CD14-positive monocyte (primary cell): ENCODE measurements at regions not wholly inside any gene's neighbourhood (a gene's known extent, or its start where the extent isn't known, plus 50 kb on each side); places are given as distances from the start of the nearest gene placed in this dataset.

Experiments used
- DNase-seq, 3 donors: peaks; one replicate each; pipeline ENCODE4 v3.0.0-alpha.2; 2011 to 2022
- H2AFZ ChIP-seq: 2 replicates; pipeline ENCODE4 v1.6.0; 2012; ENCODE audit warnings: mild to moderate bottlenecking, low read depth, low read length, inconsistent platforms; ENCODE audit not compliant: insufficient read depth, poor library complexity, severe bottlenecking
- H3K27ac ChIP-seq, 2 donors: 1 replicate in 1 of 2; 2 replicates in 1 of 2; pipeline ENCODE4 v1.5.1; 2012 to 2013; ENCODE audit warnings: low read length in 2 of 2, control low read depth in 1 of 2, inconsistent platforms in 1 of 2, low read depth in 1 of 2, mild to moderate bottlenecking in 1 of 2
- H3K27me3 ChIP-seq, 2 donors: one replicate each; pipeline versions ENCODE4 v1.6.0 to v1.6.1; 2011 to 2013; ENCODE audit warnings: low read length in 2 of 2; ENCODE audit not compliant: control insufficient read depth in 2 of 2, insufficient read depth in 2 of 2
- H3K36me3 ChIP-seq, 2 donors: replicated peaks in 1 of 2; 1 replicate in 1 of 2; 2 replicates in 1 of 2; pipeline versions ENCODE4 v1.5.1 to v1.6.1; 2012 to 2013; ENCODE audit warnings: low read length in 2 of 2, control low read depth in 1 of 2, inconsistent platforms in 1 of 2, mild to moderate bottlenecking in 1 of 2; ENCODE audit not compliant: insufficient read depth in 2 of 2, control insufficient read depth in 1 of 2
- H3K4me1 ChIP-seq, 2 donors: 1 replicate in 1 of 2; 2 replicates in 1 of 2; pipeline versions ENCODE4 v1.5.1 to v1.6.1; 2012 to 2013; ENCODE audit warnings: low read length in 2 of 2, control low read depth in 1 of 2, inconsistent platforms in 1 of 2, mild to moderate bottlenecking in 1 of 2, moderate library complexity in 1 of 2; ENCODE audit not compliant: insufficient read depth in 2 of 2, control insufficient read depth in 1 of 2
- H3K4me2 ChIP-seq: replicated peaks from 2 replicates; pipeline ENCODE3; 2012; ENCODE audit warnings: low read length, moderate library complexity, mild to moderate bottlenecking; ENCODE audit not compliant: poor library complexity, severe bottlenecking; ENCODE audit errors: extremely low read depth
- H3K4me3 ChIP-seq, 3 experiments: fragments of 200-600 bp in 1 of 3; sonication (generic) in 1 of 3; replicated peaks in 1 of 3; 1 replicate in 2 of 3; 2 replicates in 1 of 3; pipeline ENCODE4 v1.5.1; 2011 to 2013; ENCODE audit warnings: low read length in 3 of 3, mild to moderate bottlenecking in 3 of 3, control low read depth in 2 of 3, low read depth in 2 of 3, inconsistent platforms in 1 of 3, moderate library complexity in 1 of 3
- H3K79me2 ChIP-seq: 2 replicates; pipeline ENCODE4 v1.6.0; 2012; ENCODE audit warnings: mild to moderate bottlenecking, control low read depth, inconsistent platforms, low read length, moderate library complexity; ENCODE audit not compliant: insufficient read depth
- H3K9ac ChIP-seq: 2 replicates; pipeline ENCODE4 v1.6.0; 2017; ENCODE audit warnings: low read length, mild to moderate bottlenecking; ENCODE audit not compliant: insufficient read depth, poor library complexity, severe bottlenecking
- H3K9me3 ChIP-seq, 2 donors: replicated peaks in 1 of 2; 1 replicate in 1 of 2; 2 replicates in 1 of 2; pipeline versions ENCODE4 v1.5.1 to v1.6.1; 2012 to 2013; ENCODE audit warnings: low read length in 2 of 2, control low read depth in 1 of 2; ENCODE audit not compliant: control insufficient read depth in 1 of 2, insufficient read depth in 1 of 2
- H4K20me1 ChIP-seq: 2 replicates; pipeline ENCODE4 v1.6.0; 2012; ENCODE audit warnings: mild to moderate bottlenecking, low read length, control low read depth, moderate library complexity; ENCODE audit not compliant: insufficient read depth
- H3K27ac Mint-ChIP-seq, 7 donors: one replicate each; pipeline ENCODE4 v1.8.0; 2020; ENCODE audit warnings: mild to moderate bottlenecking in 7 of 7, mixed read lengths in 7 of 7, moderate library complexity in 6 of 7, inconsistent platforms in 2 of 7
- H3K27me3 Mint-ChIP-seq, 3 donors: one replicate each; pipeline ENCODE4 v1.8.0; 2021 to 2022; ENCODE audit warnings: low read depth in 3 of 3, mild to moderate bottlenecking in 3 of 3, mixed read lengths in 3 of 3, moderate library complexity in 3 of 3, inconsistent platforms in 1 of 3
- H3K36me3 Mint-ChIP-seq, 2 donors: one replicate each; pipeline ENCODE4 v1.8.0; 2020; ENCODE audit warnings: mixed read lengths in 2 of 2, inconsistent platforms in 1 of 2, mild to moderate bottlenecking in 1 of 2
- H3K4me1 Mint-ChIP-seq: one replicate; pipeline ENCODE4 v1.8.0; 2020; ENCODE audit warnings: mild to moderate bottlenecking, mixed read lengths
- H3K4me3 Mint-ChIP-seq, 2 donors: one replicate each; pipeline ENCODE4 v1.8.0; 2020; ENCODE audit warnings: mild to moderate bottlenecking in 2 of 2, mixed read lengths in 2 of 2, moderate library complexity in 1 of 2
- H3K9me3 Mint-ChIP-seq, 7 donors: one replicate each; pipeline ENCODE4 v1.8.0; 2020 to 2022; ENCODE audit warnings: mixed read lengths in 7 of 7, mild to moderate bottlenecking in 6 of 7, moderate library complexity in 6 of 7, inconsistent platforms in 2 of 7
- WGBS: methylation state at CpG from one replicate; pipeline ENCODE4 v1.1.5; 2013; ENCODE audit warnings: missing lambda C conversion rate; ENCODE audit not compliant: insufficient coverage; 5-methylcytosine and 5-hydroxymethylcytosine counted together
- intact Hi-C, 2 donors: fragments of 100-400 bp; cut with micrococcal nuclease; formaldehyde crosslinking; loops; one replicate each; pipeline versions ENCODE4 v1.15.0 to v1.15.1; 2023
- TF ChIP-seq, protein P1 (sequence below): fragments of 200-600 bp; IDR thresholded peaks from one replicate; pipeline ENCODE4 v1.8.0; 2022; ENCODE audit warnings: antibody characterized with exemption, mild to moderate bottlenecking

- Mint-ChIP-seq H3K27me3 (no peaks in the 10 kb centered on the region), H3K4me1 (no peaks in the 10 kb centered on the region), H3K36me3 (no peaks in the 10 kb centered on the region), H3K4me3 (no peak overlapping the region), H3K9me3 (peaks cover 0 to 7% (median 4%) of the 10 kb centered on the region in 7 donors), H3K27ac (no peak overlapping the region)
- Histone ChIP-seq H3K79me2 (no peaks in the 10 kb centered on the region), H3K9me3 (peaks cover 0 to 2% of the 10 kb centered on the region in 2 donors), H3K4me1 (no peaks in the 10 kb centered on the region), H3K4me3 (no peak overlapping the region), H3K36me3 (no peaks in the 10 kb centered on the region), H3K9ac (no peak overlapping the region), H3K4me2 (no peak overlapping the region), H2AFZ (no peak overlapping the region), H4K20me1 (no peaks in the 10 kb centered on the region), H3K27ac (no peak overlapping the region), H3K27me3 (no peaks in the 10 kb centered on the region)
- WGBS: 100% methylated on average over 2 of the region's 3 CpGs
- intact Hi-C loops: no loop called here
- TF ChIP-seq, protein P1, sequence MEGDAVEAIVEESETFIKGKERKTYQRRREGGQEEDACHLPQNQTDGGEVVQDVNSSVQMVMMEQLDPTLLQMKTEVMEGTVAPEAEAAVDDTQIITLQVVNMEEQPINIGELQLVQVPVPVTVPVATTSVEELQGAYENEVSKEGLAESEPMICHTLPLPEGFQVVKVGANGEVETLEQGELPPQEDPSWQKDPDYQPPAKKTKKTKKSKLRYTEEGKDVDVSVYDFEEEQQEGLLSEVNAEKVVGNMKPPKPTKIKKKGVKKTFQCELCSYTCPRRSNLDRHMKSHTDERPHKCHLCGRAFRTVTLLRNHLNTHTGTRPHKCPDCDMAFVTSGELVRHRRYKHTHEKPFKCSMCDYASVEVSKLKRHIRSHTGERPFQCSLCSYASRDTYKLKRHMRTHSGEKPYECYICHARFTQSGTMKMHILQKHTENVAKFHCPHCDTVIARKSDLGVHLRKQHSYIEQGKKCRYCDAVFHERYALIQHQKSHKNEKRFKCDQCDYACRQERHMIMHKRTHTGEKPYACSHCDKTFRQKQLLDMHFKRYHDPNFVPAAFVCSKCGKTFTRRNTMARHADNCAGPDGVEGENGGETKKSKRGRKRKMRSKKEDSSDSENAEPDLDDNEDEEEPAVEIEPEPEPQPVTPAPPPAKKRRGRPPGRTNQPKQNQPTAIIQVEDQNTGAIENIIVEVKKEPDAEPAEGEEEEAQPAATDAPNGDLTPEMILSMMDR: no peak
- no peak for DNase-seq
These were observed 458.9 kb downstream of the PRR16 start for GRCh38 chr5:120923026-120923425.

GRCh38 chr5:120926471-120926870 is 462.4 kb downstream of the PRR16 start:
- DNase-seq: no peak
- no peak overlapping the region for H3K4me2 ChIP-seq
- WGBS: no CpG with 5 or more reads among the region's 1 CpG
- Mint-ChIP-seq H3K9me3 (peaks cover 0 to 10% (median 4%) of the 10 kb centered on the region in 7 donors), H3K4me1 (no peaks in the 10 kb centered on the region), H3K36me3 (no peaks in the 10 kb centered on the region), H3K27me3 (no peaks in the 10 kb centered on the region), H3K4me3 (no peak overlapping the region), H3K27ac (no peak overlapping the region)
- H3K9ac ChIP-seq: no peak overlapping the region
- no peaks in the 10 kb centered on the region for H3K4me1 ChIP-seq
- no peak overlapping the region for H3K4me3 ChIP-seq
- no peaks in the 10 kb centered on the region for H3K27me3 ChIP-seq
- TF ChIP-seq, protein P1: no peak
- H3K27ac ChIP-seq: no peak overlapping the region
- H3K79me2 ChIP-seq: no peaks in the 10 kb centered on the region
- no peaks in the 10 kb centered on the region for H4K20me1 ChIP-seq
- no peaks in the 10 kb centered on the region for H3K36me3 ChIP-seq
- intact Hi-C loops: no loop called here
- H2AFZ ChIP-seq: no peak overlapping the region
- peaks cover 0 to 2% of the 10 kb centered on the region in 2 donors for H3K9me3 ChIP-seq
